Neuron (in vitro differentiated cells): ENCODE measurements at regions not wholly inside any gene's neighbourhood (a gene's known extent, or its start where the extent isn't known, plus 50 kb on each side); places are given as distances from the start of the nearest gene placed in this dataset.
"Not testable (repeated sequence)": the region's sequence is repeated elsewhere in the genome, so short reads cannot be mapped to it uniquely, and the experiment has no call there.

Experiments used
- H2AFZ ChIP-seq: one replicate; pipeline ENCODE4 v1.6.1; 2013; ENCODE audit warnings: low read depth, mild to moderate bottlenecking, inconsistent platforms, low read length, moderate library complexity
- H3K27me3 ChIP-seq: one replicate; pipeline ENCODE4 v1.6.1; 2013; ENCODE audit warnings: low read length; ENCODE audit not compliant: insufficient read depth
- H3K36me3 ChIP-seq: one replicate; pipeline ENCODE4 v1.6.1; 2013; ENCODE audit warnings: low read length; ENCODE audit not compliant: insufficient read depth
- H3K4me1 ChIP-seq: one replicate; pipeline ENCODE4 v1.6.1; 2013; ENCODE audit warnings: low read length; ENCODE audit not compliant: insufficient read depth
- H3K4me3 ChIP-seq: 2 replicates; pipeline ENCODE4 v1.5.1; 2013; ENCODE audit warnings: mild to moderate bottlenecking, low read length, moderate library complexity
- H3K9me3 ChIP-seq: one replicate; pipeline ENCODE4 v1.6.1; 2013; ENCODE audit warnings: low read length

DNA sequence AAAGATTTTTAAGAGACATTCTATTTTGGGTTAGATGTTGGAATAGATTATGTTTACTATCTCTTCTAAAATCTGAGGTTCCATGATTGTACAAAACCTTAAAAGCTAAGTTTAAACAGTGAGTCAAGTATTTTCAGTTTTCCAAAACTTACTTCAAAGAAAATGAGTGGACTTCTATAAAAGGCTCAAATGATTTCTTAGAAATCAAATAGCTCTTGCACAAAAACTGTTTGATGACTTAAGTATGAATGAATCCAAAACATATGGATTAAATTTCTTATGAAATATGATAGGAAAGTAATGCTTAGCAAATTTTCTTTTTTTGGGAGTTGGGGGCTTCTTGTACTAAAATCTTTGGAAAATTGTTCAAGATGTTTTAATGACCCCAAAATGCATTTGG is 837.3 kb upstream of the SLC35B3 start:
- H3K36me3 ChIP-seq, result no peaks in the 10 kb centered on the region
- H3K9me3 ChIP-seq, result no peaks in the 10 kb centered on the region
- H3K27me3 ChIP-seq, result no peaks in the 10 kb centered on the region
- no peaks in the 10 kb centered on the region for H3K4me1 ChIP-seq
- no peak overlapping the region for H3K4me3 ChIP-seq
- no peak overlapping the region for H2AFZ ChIP-seq

DNA sequence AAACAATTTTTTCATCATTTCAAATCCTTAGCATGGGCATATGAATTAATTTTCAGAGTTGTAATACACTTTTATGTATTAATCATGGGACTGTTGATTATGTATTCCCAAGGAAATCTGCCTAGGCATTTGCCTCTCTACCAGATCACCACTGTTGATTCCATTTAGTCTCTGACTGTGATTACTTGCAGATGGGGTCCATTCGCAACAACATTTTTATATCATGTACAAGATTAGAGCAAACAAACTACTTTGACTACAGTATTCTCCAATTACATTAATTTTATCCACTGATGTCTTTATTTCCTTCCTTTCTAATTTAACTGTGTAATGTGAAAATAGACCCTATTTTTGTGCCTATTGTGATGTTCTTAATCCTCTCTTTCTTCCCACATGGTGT is 831.4 kb upstream of the SLC35B3 start:
- H2AFZ ChIP-seq, result no peak overlapping the region
- H3K9me3 ChIP-seq, result no peaks in the 10 kb centered on the region
- H3K36me3 ChIP-seq, result no peaks in the 10 kb centered on the region
- no peaks in the 10 kb centered on the region for H3K4me1 ChIP-seq
- no peak overlapping the region for H3K4me3 ChIP-seq
- H3K27me3 ChIP-seq, result no peaks in the 10 kb centered on the region

DNA sequence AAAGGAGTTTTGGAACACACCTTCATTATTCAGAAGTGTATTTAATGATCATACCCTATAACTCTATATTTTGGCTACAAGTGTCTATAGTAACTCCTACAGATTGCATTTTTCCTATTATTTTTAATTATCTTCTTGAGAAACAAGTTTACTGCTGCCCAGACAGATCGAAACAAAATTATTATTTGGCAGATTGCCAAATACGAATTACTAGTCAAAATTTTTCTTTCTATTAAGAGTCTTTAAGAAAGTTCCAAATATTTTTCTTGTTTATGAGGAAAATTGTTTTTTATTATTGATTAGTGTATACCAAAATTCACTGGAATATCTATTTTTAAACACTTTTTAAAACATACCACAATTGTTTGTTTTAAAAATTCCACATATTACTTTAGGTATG is 821.9 kb upstream of the SLC35B3 start:
- Histone ChIP-seq H3K27me3 (no peaks in the 10 kb centered on the region), H3K4me3 (no peak overlapping the region), H3K36me3 (no peaks in the 10 kb centered on the region)

DNA sequence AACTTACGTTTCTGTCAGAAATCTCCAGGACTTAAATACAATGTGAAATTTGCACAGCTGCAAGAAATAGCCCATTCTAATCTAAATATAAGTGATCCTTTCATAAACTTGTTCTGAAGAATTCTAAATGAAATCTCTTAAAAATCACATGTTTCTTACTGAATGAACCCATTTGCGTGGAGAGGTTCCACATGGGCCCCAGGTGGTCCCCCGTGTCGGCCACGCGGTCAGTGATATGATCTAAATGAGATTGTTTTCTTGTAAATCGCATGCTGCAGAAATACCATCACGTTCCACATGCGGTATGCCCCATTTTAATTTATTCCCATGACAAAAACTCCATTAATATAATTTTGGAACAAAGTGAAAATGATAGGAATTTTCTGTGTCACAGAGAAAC is 818.9 kb upstream of the SLC35B3 start:
- H3K4me3 ChIP-seq, result no peak overlapping the region
- no peaks in the 10 kb centered on the region for H3K36me3 ChIP-seq

More for the DNA sequence above, 821.9 kb upstream of the SLC35B3 start:
- no peak overlapping the region for H2AFZ ChIP-seq
- H3K9me3 ChIP-seq, result no peaks in the 10 kb centered on the region
- H3K4me1 ChIP-seq, result no peaks in the 10 kb centered on the region

DNA sequence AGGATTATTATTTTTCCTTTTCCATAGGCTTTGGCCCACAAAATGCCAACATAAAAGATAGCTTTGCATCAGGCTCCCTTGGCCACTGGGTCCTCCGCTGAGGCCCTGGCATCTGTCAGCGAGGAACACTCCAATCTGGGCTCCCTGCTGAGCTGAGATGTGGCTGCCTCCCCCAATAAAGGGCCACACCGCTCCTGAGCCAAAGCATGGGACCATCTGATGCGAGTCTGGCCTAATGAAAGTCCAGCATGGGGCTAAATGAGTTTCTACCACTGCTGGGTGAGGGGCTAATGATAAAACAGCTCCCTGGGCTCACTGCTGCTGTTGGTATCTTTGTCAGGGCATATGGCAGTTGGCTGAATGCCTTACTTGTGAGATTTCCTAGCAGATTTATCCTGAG is 817.5 kb upstream of the SLC35B3 start:
- H2AFZ ChIP-seq, result no peak overlapping the region
- no peaks in the 10 kb centered on the region for H3K27me3 ChIP-seq
- no peak overlapping the region for H3K4me3 ChIP-seq
- H3K4me1 ChIP-seq, result no peaks in the 10 kb centered on the region
- no peaks in the 10 kb centered on the region for H3K9me3 ChIP-seq
- no peaks in the 10 kb centered on the region for H3K36me3 ChIP-seq

More for the DNA sequence above, 818.9 kb upstream of the SLC35B3 start:
- Histone ChIP-seq H3K4me1 (no peaks in the 10 kb centered on the region), H3K27me3 (no peaks in the 10 kb centered on the region), H2AFZ (no peak overlapping the region), H3K9me3 (no peaks in the 10 kb centered on the region)

DNA sequence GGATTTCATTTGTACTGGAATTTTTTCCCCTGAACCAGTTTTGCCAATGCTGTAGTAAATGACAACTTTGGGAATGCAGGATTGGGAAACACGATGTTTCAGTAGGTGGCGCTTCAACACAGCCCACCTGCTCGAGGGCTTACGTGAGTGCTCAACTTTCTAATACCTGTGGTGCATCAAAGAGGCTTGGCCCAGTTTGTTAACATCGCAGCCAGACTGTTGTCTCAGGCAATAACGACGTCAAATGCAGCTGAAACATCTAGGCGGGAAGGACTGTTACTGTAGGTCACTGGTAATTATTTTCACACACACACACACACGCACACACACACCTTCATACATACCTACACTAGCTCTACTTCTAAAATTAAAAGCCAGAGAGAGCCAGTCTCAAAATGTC is 815.5 kb upstream of the SLC35B3 start:
- H3K27me3 ChIP-seq, result no peaks in the 10 kb centered on the region
- H3K9me3 ChIP-seq, result no peaks in the 10 kb centered on the region
- no peak overlapping the region for H2AFZ ChIP-seq
- no peaks in the 10 kb centered on the region for H3K4me1 ChIP-seq
- H3K4me3 ChIP-seq, result no peak overlapping the region
- no peaks in the 10 kb centered on the region for H3K36me3 ChIP-seq

DNA sequence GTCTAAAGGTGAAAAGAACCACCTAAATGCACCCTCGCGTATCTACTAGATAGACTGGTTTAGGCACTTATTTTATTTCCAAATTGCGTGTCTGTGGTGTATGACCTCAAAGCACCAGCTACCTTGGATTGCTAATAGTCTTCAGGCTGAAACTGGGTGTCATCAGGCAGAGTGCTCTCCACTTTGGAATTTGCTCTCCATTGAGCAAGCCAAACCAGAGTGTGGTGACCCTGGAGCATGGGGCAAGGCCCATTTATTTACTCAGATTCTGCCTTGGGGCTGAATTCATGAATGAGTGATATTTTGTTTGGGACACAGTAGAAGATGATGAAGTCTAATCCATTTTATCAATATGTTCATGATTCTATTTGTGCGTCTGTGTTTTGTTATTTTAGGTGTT is 812.8 kb upstream of the SLC35B3 start:
- H3K9me3 ChIP-seq, result no peaks in the 10 kb centered on the region
- H3K4me1 ChIP-seq, result no peaks in the 10 kb centered on the region
- H2AFZ ChIP-seq, result no peak overlapping the region
- H3K36me3 ChIP-seq, result no peaks in the 10 kb centered on the region
- no peaks in the 10 kb centered on the region for H3K27me3 ChIP-seq
- H3K4me3 ChIP-seq, result no peak overlapping the region

DNA sequence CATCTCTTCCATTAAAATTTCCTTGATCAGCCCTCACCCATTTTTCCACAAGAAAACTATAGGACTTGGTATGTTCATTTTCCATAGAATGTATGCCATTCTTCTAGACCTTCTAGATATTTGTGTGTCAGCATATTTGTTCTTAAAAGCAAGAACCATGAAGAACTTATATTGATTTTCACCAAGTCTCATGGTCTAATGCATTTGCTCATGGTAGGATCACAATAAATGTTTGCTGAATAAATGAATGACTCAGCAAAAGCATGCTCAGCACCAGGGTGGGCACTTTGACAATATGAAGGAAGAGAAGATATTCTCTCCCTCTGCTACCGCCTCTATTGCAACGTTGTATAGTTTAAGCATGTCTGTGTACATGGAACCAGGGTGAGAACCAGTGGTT is 805.5 kb upstream of the SLC35B3 start:
- no peaks in the 10 kb centered on the region for H3K36me3 ChIP-seq
- no peaks in the 10 kb centered on the region for H3K27me3 ChIP-seq
- H3K4me3 ChIP-seq, result no peak overlapping the region
- H3K4me1 ChIP-seq, result no peaks in the 10 kb centered on the region
- no peak overlapping the region for H2AFZ ChIP-seq
- H3K9me3 ChIP-seq, result no peaks in the 10 kb centered on the region

DNA sequence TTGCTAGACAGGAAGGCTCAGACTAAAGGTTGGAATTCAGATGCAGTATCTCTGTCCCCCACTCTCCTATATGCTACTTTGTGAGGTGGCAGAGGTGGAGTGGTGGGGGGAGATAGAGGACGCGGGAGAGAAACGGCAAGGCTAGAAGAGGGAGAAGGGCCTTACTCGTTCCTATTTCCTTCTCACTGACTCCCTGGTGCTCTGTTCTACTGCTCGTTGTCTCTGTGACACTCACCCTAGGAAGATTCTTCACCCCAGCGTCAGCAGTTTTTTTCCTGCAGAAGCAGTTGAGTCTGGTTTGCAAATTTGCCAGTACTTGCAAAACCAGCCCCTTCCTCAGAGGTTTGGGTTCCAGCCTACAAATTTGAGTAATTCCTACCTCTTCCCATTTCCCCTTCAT is 801.1 kb upstream of the SLC35B3 start:
- Histone ChIP-seq H3K9me3 (no peaks in the 10 kb centered on the region), H2AFZ (no peak overlapping the region), H3K36me3 (no peaks in the 10 kb centered on the region), H3K4me1 (no peaks in the 10 kb centered on the region), H3K27me3 (no peaks in the 10 kb centered on the region), H3K4me3 (no peak overlapping the region)

DNA sequence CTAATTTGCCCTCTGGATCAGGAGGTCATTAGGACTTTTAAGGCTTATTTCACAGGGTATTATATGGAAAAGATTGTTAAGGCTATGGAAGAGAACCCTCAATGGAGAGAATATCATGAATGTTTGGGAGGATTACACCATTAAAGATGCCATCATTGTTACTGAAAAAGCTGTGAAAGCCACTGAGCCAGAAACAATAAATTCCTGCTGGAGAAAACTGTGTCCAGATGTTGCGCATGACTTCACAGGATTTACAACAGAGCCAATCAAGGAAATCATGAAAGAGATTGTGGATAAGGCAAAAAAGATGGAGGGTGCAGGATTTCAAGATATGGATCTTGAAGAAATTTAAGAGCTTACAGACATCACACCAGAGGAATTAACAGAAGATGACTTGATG is 798.3 kb upstream of the SLC35B3 start:
- Histone ChIP-seq H3K4me3 (no peak overlapping the region), H3K9me3 (no peaks in the 10 kb centered on the region), H3K36me3 (no peaks in the 10 kb centered on the region), H3K4me1 (no peaks in the 10 kb centered on the region), H2AFZ (no peak overlapping the region), H3K27me3 (no peaks in the 10 kb centered on the region)

DNA sequence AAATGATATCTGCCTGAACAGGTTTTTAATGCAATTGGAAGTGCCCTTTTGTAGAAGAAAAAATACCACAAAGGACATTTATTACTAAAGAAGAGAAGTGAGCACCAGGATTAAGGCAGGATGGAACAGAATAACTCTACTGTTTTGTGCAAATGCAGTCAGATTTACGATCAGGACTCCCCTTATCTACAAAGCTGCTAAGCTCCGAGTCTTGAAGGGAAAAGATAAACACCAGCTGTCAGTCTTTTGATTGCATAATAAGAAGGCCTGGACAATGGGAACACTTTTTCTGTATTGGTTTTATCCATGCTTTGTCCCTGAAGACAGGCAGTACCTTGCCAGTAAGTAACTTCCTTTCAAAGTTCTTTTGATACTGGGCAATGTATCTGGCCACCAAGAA is 797.9 kb upstream of the SLC35B3 start:
- Histone ChIP-seq H3K4me1 (no peaks in the 10 kb centered on the region), H3K27me3 (no peaks in the 10 kb centered on the region), H2AFZ (no peak overlapping the region), H3K9me3 (no peaks in the 10 kb centered on the region), H3K4me3 (no peak overlapping the region), H3K36me3 (no peaks in the 10 kb centered on the region)

DNA sequence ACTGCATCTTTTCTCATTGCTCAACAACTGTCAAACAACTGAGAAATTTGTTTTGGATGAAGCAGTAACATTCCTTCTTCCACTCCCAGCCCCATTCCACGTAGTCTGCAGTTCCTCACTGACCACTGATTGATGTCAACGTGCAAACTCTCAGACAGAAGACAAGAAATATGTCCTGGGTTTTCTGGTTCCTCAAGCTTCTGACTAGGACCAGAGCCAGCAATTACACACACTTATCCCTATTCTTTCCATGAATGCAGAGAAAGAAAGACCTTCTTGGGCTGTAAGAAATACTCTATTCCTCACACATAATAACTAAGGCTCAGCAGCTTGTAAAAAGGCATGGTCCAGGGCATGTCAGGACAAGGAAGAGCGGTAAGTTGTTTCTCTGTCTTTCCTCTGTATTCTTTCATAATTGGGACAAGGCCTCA is 790.1 kb upstream of the SLC35B3 start:
- no peak overlapping the region for H3K4me3 ChIP-seq

DNA sequence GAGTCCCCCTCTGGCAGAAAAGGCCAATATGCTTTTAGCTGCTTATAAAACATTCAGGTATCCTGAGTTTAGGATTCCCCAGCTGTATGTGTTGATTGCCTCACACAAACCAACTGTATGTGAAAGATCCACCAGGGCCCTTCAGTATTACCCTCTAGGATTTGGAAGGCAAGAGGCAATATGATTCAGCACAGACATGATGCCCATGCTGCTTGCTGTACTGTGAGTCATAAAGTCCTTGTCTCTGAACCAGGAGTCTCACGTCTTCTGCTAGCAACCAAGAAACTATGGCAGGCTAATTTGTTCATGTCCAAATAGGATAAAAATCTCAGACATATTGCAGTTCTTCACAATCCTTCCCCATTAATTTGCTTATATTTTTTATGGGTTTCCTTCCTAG is 789.2 kb upstream of the SLC35B3 start:
- H2AFZ ChIP-seq, result no peak overlapping the region
- no peak overlapping the region for H3K4me3 ChIP-seq
- no peaks in the 10 kb centered on the region for H3K4me1 ChIP-seq
- no peaks in the 10 kb centered on the region for H3K27me3 ChIP-seq
- H3K9me3 ChIP-seq, result no peaks in the 10 kb centered on the region
- H3K36me3 ChIP-seq, result no peaks in the 10 kb centered on the region

More for the DNA sequence above, 790.1 kb upstream of the SLC35B3 start:
- Histone ChIP-seq H3K36me3 (no peaks in the 10 kb centered on the region), H3K9me3 (no peaks in the 10 kb centered on the region), H3K27me3 (no peaks in the 10 kb centered on the region), H3K4me1 (no peaks in the 10 kb centered on the region), H2AFZ (no peak overlapping the region)

DNA sequence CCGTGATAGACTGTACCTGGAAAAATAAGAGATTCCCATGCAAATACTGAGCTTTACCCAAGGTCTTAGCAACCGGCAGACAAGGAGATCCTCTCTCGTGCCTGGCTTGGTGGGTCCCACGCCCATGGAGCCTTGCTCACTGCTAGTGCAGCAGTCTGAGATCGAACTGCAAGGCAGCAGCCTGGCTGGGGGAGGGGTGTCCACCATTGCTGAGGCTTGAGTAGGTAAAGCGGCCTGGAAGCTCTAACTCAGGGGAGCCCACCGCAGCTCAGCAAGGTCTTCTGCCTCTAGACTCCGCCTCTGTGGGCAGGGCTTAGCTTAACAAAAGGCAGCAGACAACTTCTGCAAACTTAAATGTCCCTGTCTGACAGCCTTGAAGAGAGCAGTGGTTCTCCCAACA is 778.4 kb upstream of the SLC35B3 start:
- not testable (repeated sequence) for H3K4me3 ChIP-seq, H3K27me3 ChIP-seq, H3K4me1 ChIP-seq, H3K9me3 ChIP-seq, H3K36me3 ChIP-seq, H2AFZ ChIP-seq
